Stimulated activated naive CD4-positive, alpha-beta T cell (primary cell): ENCODE measurements at regions not wholly inside any gene's neighbourhood (a gene's known extent, or its start where the extent isn't known, plus 50 kb on each side); places are given as distances from the start of the nearest gene placed in this dataset.
"Not testable (repeated sequence)": the region's sequence is repeated elsewhere in the genome, so short reads cannot be mapped to it uniquely, and the experiment has no call there.

ENCODE experiments used
- DNase-seq, 6 experiments: peaks; one replicate each; lab custom pipeline; 2025; lab: John Stamatoyannopoulos, UW

- DNase-seq, result no peak
Observed at GRCh38 chr3:75242012-75242735, 422.0 kb upstream of the FRG2C start.

GRCh38 chr3:75248974-75249373, 415.2 kb upstream of the FRG2C start:
- no peak for DNase-seq

- no peak for DNase-seq
Observed at GRCh38 chr3:75254685-75255084, 409.4 kb upstream of the FRG2C start.

- DNase-seq, result not testable (repeated sequence)
Observed at GRCh38 chr3:75258825-75259683, 405.1 kb upstream of the FRG2C start.

GRCh38 chr3:75260975-75261374, 403.2 kb upstream of the FRG2C start:
- DNase-seq, result not testable (repeated sequence)

- no peak for DNase-seq
Observed at GRCh38 chr3:75262661-75263060, 401.5 kb upstream of the FRG2C start.

- no peak for DNase-seq
Observed at GRCh38 chr3:75265897-75266296, 398.2 kb upstream of the FRG2C start.

- DNase-seq, result not testable (repeated sequence)
Observed at GRCh38 chr3:75268576-75268975, 395.6 kb upstream of the FRG2C start.

- not testable (repeated sequence) for DNase-seq
Observed at GRCh38 chr3:75272237-75272636, 391.9 kb upstream of the FRG2C start.

GRCh38 chr3:75272691-75273090, 391.4 kb upstream of the FRG2C start:
- no peak for DNase-seq

- DNase-seq, result not testable (repeated sequence)
Observed at GRCh38 chr3:75285531-75286148, 378.5 kb upstream of the FRG2C start.

GRCh38 chr3:75288972-75289574, 375.1 kb upstream of the FRG2C start:
- not testable (repeated sequence) for DNase-seq

GRCh38 chr3:75294124-75294523, 370.0 kb upstream of the FRG2C start:
- DNase-seq, result no peak

GRCh38 chr3:75295013-75295412, 369.1 kb upstream of the FRG2C start:
- DNase-seq, result no peak

GRCh38 chr3:75296858-75297257, 367.3 kb upstream of the FRG2C start:
- DNase-seq, result no peak

- no peak for DNase-seq
Observed at GRCh38 chr3:75300606-75301005, 363.5 kb upstream of the FRG2C start.

- DNase-seq, result not testable (repeated sequence)
Observed at GRCh38 chr3:75301050-75301449, 363.1 kb upstream of the FRG2C start.

- no peak for DNase-seq
Observed at GRCh38 chr3:75303741-75304140, 360.4 kb upstream of the FRG2C start.

GRCh38 chr3:75305901-75306300, 358.2 kb upstream of the FRG2C start:
- DNase-seq, result no peak

- not testable (repeated sequence) for DNase-seq
Observed at GRCh38 chr3:75311306-75311705, 352.8 kb upstream of the FRG2C start.

GRCh38 chr3:75312469-75312868, 351.7 kb upstream of the FRG2C start:
- not testable (repeated sequence) for DNase-seq

GRCh38 chr3:75319776-75320175, 344.4 kb upstream of the FRG2C start:
- DNase-seq, result not testable (repeated sequence)
